NCI-H526 (cell line): ENCODE measurements at regions not wholly inside any gene's neighbourhood (a gene's known extent, or its start where the extent isn't known, plus 50 kb on each side); places are given as distances from the start of the nearest gene placed in this dataset.
A peak's percentile ranks its signal among the peaks of the same experiment; 100 is the strongest.
"Not testable (repeated sequence)": the region's sequence is repeated elsewhere in the genome, so short reads cannot be mapped to it uniquely, and the experiment has no call there.

ENCODE experiments used
- DNase-seq, 2 experiments: peaks; one replicate each; lab custom pipeline; 2025; lab: John Stamatoyannopoulos, UW

DNA sequence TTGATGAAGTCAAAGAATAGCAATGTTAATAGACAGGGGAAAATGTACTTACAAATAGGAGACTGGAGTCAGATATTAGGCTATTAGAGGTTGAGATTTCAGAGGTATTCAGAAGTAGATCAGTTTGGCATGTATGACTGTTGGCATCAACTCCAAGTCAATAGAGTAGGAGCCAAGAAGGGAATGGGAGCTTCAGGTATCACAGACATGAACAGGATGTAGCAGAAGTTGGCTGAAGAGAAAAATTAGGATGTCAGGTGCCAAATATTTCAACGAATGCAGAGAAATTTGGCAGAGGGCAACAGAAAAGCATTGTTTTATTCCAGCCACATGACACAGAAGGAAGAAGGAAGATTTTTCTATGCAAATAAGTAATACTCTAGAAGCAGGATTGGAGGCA, 69.7 kb downstream of the GLYATL1 start:
- DNase-seq: no peak

DNA sequence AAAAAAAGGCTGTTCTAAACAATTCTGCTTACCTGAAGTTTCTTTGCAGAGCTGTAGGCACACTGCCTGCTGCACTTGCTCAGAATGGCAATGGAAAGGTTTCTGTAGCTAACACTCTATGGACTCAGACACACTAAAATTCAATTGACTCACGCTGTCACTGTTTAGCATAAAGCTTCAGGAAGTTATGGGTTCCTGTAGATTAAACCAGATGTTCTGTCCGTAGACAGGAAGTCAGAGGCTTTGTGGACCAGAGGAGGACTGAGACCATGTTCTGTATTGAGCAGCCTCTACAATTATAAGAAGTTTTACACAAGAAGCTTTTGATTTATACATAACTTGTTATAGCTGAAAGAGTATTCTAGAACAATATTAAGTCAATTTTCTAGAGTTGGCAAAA, 70.4 kb downstream of the GLYATL1 start:
- no peak for DNase-seq

DNA sequence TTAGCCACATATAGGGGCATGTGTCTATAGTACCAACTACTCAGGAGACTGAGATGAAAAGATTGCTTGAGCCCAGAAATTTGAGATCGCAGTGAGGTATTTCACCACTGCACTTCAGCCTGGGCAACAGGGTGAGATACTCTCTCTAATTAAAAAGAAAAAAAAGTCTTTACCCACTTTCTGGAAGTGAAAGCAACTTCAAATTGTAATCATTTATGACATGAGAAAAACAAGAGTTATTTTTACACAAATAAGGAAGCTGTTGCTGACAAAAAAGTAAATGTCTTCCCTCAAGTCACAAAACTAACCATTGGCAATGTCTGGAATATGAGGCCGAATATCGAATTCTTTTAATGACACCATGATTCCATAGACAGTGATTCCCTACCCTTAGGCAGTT, 71.4 kb downstream of the GLYATL1 start:
- no peak for DNase-seq

GRCh38 chr11:59011655-59012397, 72.5 kb downstream of the GLYATL1 start:
- DNase-seq: no peak

DNA sequence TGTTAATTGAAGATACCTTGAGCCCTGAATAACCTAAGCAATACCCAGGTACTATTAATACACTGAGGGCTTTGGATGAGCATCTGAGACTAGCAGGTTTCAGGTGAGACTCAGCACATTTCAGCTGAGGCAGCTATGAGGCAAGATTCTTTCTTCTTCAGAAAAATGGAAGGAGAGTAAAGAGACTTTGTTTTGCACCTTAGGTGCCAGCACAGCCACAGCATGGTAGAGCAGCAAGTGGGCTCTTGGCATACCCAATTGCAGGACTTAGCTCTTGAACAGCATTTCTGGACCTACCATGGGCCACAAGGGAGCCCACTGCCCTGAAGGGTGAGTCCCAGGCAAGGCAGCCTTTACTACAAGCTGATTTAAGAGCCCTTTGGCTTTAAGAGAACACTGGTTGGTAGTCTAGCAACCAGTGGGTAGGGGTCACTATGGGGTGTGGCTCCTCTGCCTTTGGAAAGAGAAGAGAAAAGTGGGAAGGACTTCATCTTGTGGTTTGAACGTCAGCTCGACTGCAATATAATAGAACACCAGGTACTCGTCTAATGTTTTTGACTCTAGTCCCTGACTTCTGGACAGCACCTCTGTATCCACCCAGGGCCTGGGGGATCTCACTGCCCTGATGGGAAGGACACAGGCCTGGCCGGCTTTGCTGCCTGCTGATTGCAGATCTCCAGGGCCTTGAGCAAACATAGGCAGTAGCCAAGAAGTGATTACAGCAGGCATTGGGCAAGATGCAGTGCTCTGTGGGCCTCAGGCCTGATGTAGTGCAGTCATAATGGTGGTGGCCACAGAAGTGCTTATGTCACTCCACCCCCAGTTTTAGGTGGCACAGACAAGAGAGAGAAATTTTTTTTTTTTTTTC, 73.3 kb downstream of the GLYATL1 start:
- DNase-seq: no peak

GRCh38 chr11:59025097-59025496, 61.0 kb upstream of the GLYATL1B start:
- DNase-seq: peak; percentile 6 to 25

DNA sequence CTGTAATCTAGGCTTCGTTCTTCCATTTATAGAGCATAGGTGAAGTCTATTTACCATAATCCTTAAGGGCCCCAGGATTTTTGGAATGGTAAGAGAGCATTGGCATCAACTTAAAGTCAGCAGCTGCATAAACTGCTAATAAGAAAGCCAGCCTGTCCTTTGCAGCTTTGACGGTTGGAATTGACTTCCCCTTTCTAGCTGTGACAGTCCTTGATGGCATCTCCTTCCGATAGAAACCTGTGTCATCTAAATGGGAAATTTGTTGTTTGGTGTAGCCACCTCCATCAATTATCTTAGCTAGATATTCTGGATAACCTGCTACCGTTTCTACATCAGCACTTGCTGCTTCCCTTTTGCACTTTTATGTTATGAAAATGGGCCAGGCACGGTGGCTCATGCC, 58.0 kb upstream of the GLYATL1B start:
- DNase-seq: no peak

DNA sequence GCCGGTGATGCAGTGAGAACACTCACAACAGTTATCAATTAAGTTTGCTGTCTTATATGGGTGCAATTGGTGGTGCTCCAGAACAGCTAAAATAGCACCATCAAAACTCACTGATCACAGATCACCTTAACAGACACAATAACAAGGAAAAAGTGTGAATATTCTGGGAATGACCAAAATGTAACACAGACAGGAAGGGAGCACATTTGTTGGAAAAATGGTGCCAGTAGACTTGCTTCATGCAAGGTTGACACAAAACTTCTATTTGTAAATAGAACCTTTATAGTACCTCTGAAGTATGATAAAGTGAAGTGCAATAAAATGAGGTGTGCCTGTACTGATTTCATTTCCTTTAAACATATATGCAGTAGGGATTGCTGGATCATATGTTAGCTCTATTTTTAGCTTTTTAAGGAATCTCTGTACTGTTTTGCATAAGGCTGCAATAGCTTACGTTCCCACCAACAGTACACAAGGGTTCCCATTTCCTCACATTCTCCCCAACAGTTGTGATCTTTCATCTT, 56.7 kb upstream of the GLYATL1B start:
- DNase-seq: no peak

GRCh38 chr11:59030037-59030436, 56.1 kb upstream of the GLYATL1B start:
- DNase-seq: no peak

DNA sequence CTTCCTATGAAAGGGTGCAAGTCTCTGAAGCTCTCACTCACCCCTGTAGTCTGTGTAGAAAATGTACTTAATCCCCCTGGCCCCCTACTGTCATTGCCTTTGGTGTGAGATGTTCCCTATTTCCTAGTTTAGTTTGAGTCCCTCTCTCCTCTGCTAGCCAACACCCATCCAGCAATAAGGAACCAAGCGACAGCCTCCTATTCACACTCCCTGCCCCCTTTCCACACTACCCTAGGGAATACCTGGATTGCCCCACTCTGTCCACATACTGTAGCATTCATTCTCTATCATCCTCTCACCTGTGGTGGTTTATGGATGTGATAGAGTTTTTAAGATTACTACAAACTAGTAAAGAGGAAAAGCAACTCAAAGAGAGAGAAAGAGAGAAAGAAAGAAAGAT, 54.4 kb upstream of the GLYATL1B start:
- DNase-seq: not testable (repeated sequence)
